Natural killer cell (primary cell): ENCODE measurements at regions not wholly inside any gene's neighbourhood (a gene's known extent, or its start where the extent isn't known, plus 50 kb on each side); places are given as distances from the start of the nearest gene placed in this dataset.

Source experiments
- ATAC-seq, 3 donors: fragments of 150-1000 bp in 2 of 3; fragments of 200-7000 bp in 1 of 3; cut with Tn5 transposase; 1 replicate in 1 of 3; 2 replicates in 2 of 3; pipeline ENCODE4 v1.10.0; 2021; ENCODE audit warnings: mild to moderate bottlenecking in 2 of 3, moderate library complexity in 2 of 3
- DNase-seq, 2 donors: peaks; one replicate each; pipeline versions ENCODE4 v3.0.0 to v3.0.0-alpha.2; 2013 to 2021; ENCODE audit warnings: mixed read lengths in 1 of 2
- H3K27ac ChIP-seq: one replicate; pipeline ENCODE4 v1.5.1; 2013; ENCODE audit warnings: mild to moderate bottlenecking, low read length
- H3K27me3 ChIP-seq: one replicate; pipeline ENCODE4 v1.6.1; 2013; ENCODE audit warnings: low read length; ENCODE audit not compliant: control insufficient read depth, insufficient read depth
- H3K36me3 ChIP-seq: one replicate; pipeline ENCODE4 v1.6.1; 2013; ENCODE audit warnings: low read length; ENCODE audit not compliant: control insufficient read depth, insufficient read depth
- H3K4me1 ChIP-seq: one replicate; pipeline ENCODE4 v1.6.1; 2013; ENCODE audit warnings: low read length; ENCODE audit not compliant: control insufficient read depth, insufficient read depth
- H3K4me3 ChIP-seq: one replicate; pipeline ENCODE4 v1.5.1; 2013; ENCODE audit warnings: low read length
- H3K9me3 ChIP-seq: one replicate; pipeline ENCODE4 v1.6.1; 2013; ENCODE audit warnings: low read length; ENCODE audit not compliant: control insufficient read depth, insufficient read depth
- H3K27ac Mint-ChIP-seq, 2 donors: one replicate each; pipeline ENCODE4 v1.8.0; 2022; ENCODE audit warnings: mild to moderate bottlenecking in 2 of 2, mixed read lengths in 2 of 2, moderate library complexity in 1 of 2
- H3K27me3 Mint-ChIP-seq, 2 donors: one replicate each; pipeline ENCODE4 v1.8.0; 2022; ENCODE audit warnings: low read depth in 2 of 2, mixed read lengths in 2 of 2
- H3K36me3 Mint-ChIP-seq: one replicate; pipeline ENCODE4 v1.8.0; 2022; ENCODE audit warnings: mixed read lengths
- H3K4me1 Mint-ChIP-seq, 2 donors: one replicate each; pipeline ENCODE4 v1.8.0; 2022; ENCODE audit warnings: mixed read lengths in 2 of 2
- H3K4me3 Mint-ChIP-seq: one replicate; pipeline ENCODE4 v1.8.0; 2022; ENCODE audit warnings: mild to moderate bottlenecking, moderate library complexity, mixed read lengths
- H3K9me3 Mint-ChIP-seq, 2 donors: one replicate each; pipeline ENCODE4 v1.8.0; 2022; ENCODE audit warnings: mixed read lengths in 2 of 2
- WGBS: methylation state at CpG from one replicate; pipeline ENCODE4 v1.1.7; 2013; ENCODE audit warnings: missing lambda C conversion rate; ENCODE audit not compliant: insufficient coverage; 5-methylcytosine and 5-hydroxymethylcytosine counted together
- intact Hi-C: fragments of 100-400 bp; cut with micrococcal nuclease; formaldehyde crosslinking; loops from one replicate; pipeline ENCODE4 v1.14.2; 2022
- TF ChIP-seq, protein P1 (sequence below): fragments of 200-600 bp; IDR thresholded peaks from one replicate; pipeline ENCODE4 v1.8.0; 2022; ENCODE audit warnings: antibody characterized with exemption

DNA sequence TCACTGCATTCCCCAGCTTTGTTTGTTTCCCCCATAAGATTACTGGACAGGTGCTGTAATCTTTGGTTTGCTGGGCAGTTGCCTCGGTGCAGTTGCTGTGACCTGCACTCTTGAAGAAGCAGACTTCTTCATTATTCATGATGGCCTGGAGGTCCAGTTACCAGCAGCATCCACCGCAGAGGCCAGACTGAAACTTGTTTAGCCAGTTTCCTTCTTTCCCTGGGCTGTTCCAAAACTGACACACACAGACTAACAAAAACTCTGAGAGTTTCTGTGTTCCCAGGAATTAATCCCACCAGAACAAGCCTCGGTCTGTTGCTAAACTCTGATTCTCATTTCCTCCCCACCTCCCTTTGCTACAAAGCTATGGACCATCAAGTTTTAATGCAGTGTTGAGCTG is 144.1 kb downstream of the QRSL1 start:
- H3K4me1 Mint-ChIP-seq, result no peaks in the 10 kb centered on the region
- Histone ChIP-seq H3K27me3 (no peaks in the 10 kb centered on the region), H3K4me3 (no peak overlapping the region), H3K36me3 (no peaks in the 10 kb centered on the region), H3K27ac (no peak overlapping the region), H3K4me1 (no peaks in the 10 kb centered on the region), H3K9me3 (peaks cover 4% of the 10 kb centered on the region)
- DNase-seq, result no peak
- H3K9me3 Mint-ChIP-seq, result no peaks in the 10 kb centered on the region
- no peak overlapping the region for H3K27ac Mint-ChIP-seq
- no peak for ATAC-seq
- TF ChIP-seq, protein P1, sequence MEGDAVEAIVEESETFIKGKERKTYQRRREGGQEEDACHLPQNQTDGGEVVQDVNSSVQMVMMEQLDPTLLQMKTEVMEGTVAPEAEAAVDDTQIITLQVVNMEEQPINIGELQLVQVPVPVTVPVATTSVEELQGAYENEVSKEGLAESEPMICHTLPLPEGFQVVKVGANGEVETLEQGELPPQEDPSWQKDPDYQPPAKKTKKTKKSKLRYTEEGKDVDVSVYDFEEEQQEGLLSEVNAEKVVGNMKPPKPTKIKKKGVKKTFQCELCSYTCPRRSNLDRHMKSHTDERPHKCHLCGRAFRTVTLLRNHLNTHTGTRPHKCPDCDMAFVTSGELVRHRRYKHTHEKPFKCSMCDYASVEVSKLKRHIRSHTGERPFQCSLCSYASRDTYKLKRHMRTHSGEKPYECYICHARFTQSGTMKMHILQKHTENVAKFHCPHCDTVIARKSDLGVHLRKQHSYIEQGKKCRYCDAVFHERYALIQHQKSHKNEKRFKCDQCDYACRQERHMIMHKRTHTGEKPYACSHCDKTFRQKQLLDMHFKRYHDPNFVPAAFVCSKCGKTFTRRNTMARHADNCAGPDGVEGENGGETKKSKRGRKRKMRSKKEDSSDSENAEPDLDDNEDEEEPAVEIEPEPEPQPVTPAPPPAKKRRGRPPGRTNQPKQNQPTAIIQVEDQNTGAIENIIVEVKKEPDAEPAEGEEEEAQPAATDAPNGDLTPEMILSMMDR, result no peak
- intact Hi-C loops, result no loop called here
- 61% methylated on average over 3 of the region's 3 CpGs for WGBS
- H3K27me3 Mint-ChIP-seq, result no peaks in the 10 kb centered on the region
- no peaks in the 10 kb centered on the region for H3K36me3 Mint-ChIP-seq
- H3K4me3 Mint-ChIP-seq, result no peak overlapping the region

DNA sequence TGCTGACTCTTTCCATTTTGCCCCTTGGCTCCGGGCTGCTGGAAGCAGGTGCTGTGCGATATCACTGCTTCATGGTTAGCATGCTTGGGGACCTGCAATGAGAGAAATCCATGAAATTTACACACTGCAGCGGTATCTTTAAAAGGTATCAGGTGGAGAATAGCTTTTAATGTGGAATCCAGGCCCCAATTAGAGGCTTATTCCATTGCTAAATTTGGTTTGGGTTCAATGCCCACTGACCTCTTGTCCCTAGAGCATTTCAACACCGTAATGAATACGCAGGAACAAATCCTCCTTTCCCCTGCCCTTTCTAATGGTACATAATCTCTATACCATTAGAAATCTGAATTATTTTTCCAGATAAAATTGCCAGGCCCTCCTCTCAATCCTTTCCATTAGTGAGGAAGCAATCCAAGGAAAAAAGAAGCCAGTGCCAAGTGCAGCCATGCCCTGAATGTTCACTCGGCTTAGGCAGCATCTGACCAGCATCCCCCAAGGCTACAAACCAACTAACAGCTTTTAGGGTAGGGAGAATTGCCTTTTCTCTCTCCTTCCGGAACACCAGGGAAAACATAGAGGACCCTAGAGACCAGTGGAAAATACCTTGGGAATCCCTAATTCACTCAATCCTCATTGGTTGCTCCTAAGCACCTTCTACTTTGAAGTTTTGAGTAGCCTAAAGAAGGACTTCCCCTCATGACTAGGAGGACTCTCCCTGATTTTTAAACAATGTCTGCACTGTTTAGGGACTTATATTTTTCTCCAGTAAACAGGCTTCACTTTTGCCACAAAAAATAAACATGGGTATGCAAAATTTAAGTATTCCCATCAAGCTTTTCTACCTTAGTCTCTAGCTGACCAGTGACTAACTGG is 143.1 kb downstream of the QRSL1 start:
- no peaks in the 10 kb centered on the region for H3K27me3 ChIP-seq
- H3K36me3 Mint-ChIP-seq, result no peaks in the 10 kb centered on the region
- no peaks in the 10 kb centered on the region for H3K27me3 Mint-ChIP-seq
- H3K9me3 ChIP-seq, result peaks cover 4% of the 10 kb centered on the region
- TF ChIP-seq, protein P1, result no peak
- WGBS, result 88% methylated on average over 5 of the region's 7 CpGs
- no peak for DNase-seq
- no peaks in the 10 kb centered on the region for H3K4me1 ChIP-seq
- no peak overlapping the region for H3K27ac ChIP-seq
- no peaks in the 10 kb centered on the region for H3K4me1 Mint-ChIP-seq
- ATAC-seq, result no peak
- H3K4me3 ChIP-seq, result no peak overlapping the region
- no peaks in the 10 kb centered on the region for H3K36me3 ChIP-seq
- intact Hi-C loops, result no loop called here
- no peaks in the 10 kb centered on the region for H3K9me3 Mint-ChIP-seq
- no peak overlapping the region for H3K4me3 Mint-ChIP-seq
- no peak overlapping the region for H3K27ac Mint-ChIP-seq

DNA sequence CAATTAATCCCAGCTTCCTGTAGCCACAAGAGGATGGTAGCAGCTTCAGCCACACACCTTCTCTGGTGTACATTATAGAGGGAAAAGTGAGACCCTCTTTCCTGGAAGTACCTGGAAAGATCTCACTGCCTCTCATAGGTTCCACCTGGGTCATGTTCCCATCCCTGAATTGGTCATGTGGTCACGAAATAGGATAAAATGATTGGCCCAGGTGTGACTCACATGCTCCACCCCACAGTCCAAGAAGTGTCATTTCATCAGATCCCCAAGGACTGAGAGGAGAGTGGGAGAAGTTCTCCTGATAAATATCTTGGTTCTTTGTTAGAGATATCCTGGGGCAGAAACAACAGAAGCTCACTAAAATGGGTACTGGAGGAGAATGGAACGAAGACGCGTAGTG is 142.4 kb downstream of the QRSL1 start:
- H3K27ac ChIP-seq, result no peak overlapping the region
- Mint-ChIP-seq H3K36me3 (no peaks in the 10 kb centered on the region), H3K27me3 (no peaks in the 10 kb centered on the region), H3K4me1 (no peaks in the 10 kb centered on the region), H3K4me3 (no peak overlapping the region), H3K27ac (no peak overlapping the region), H3K9me3 (no peaks in the 10 kb centered on the region)
- H3K27me3 ChIP-seq, result no peaks in the 10 kb centered on the region
- TF ChIP-seq, protein P1, result no peak
- intact Hi-C loops, result no loop called here
- no peak for DNase-seq
- no peaks in the 10 kb centered on the region for H3K4me1 ChIP-seq
- H3K9me3 ChIP-seq, result peaks cover 4% of the 10 kb centered on the region
- ATAC-seq, result no peak
- H3K4me3 ChIP-seq, result no peak overlapping the region
- 85% methylated on average over 4 of the region's 4 CpGs for WGBS
- H3K36me3 ChIP-seq, result no peaks in the 10 kb centered on the region

DNA sequence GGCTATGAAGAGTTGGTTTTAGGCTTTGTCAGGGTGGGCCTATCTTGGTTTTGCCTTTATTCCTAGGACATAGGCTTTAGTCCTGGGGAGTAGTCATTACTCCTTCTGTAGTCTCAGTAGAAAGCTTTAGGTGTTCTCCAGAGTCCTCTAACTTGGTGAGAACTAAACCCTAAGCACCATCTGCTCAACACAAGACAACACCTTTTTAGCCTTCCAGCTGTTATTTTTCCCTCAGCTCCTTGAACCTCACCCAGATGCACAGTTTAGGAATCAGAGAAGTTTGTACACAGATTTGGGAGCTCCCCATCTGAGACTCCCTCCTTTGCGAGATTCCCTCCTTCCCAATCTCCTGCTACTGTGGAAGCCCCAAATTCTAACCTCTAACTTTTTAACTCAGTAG is 141.3 kb downstream of the QRSL1 start:
- Mint-ChIP-seq H3K27me3 (no peaks in the 10 kb centered on the region), H3K4me3 (no peak overlapping the region), H3K27ac (no peak overlapping the region), H3K9me3 (no peaks in the 10 kb centered on the region), H3K4me1 (no peaks in the 10 kb centered on the region), H3K36me3 (no peaks in the 10 kb centered on the region)
- Histone ChIP-seq H3K36me3 (no peaks in the 10 kb centered on the region), H3K4me1 (no peaks in the 10 kb centered on the region), H3K4me3 (no peak overlapping the region), H3K9me3 (peaks cover 4% of the 10 kb centered on the region), H3K27ac (no peak overlapping the region), H3K27me3 (no peaks in the 10 kb centered on the region)
- intact Hi-C loops, result no loop called here
- DNase-seq (no peak), ATAC-seq (no peak)
- TF ChIP-seq, protein P1, result no peak
- WGBS, result 95% methylated on average over 1 of the region's 1 CpG
